ENCODE measurements at regions not wholly inside any gene's neighbourhood (a gene's known extent, or its start where the extent isn't known, plus 50 kb on each side); places are given as distances from the start of the nearest gene placed in this dataset.

DNA sequence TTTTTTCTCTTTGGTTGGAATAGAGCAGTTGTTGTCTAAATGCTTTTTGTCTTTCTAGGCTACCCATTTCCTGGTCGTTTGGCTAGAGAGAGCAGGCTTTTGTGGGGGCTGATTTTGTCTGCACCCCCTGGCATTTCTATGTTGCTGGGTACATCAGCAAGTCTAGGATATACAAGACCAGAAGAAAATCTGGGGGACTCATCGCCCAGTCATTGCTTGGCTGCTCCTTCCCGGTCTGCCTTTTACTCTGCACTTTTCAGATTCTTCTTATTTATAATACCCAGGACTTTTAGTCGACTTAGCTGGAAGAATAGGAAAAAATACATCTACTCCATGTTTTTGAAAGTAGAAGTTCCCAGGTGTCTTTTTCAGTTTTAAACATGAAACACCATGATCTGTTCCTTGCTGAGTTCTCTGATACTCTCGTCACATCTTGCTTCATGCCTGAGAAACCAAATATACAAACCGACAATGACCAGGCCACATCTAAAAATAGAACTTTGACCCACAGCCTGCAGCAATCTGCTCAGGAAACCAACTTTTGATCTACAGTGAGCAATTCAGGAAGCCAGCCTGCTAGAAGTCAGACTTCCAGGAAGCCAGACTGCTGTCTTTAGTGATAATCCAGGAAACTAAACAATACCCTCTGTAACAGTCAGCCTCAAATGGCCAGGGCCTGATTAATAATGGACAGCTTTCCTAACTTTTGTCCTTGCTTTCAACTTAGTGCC, 163.8 kb upstream of the MEX3C start (continued):
- TF ChIP-seq, protein P1, sequence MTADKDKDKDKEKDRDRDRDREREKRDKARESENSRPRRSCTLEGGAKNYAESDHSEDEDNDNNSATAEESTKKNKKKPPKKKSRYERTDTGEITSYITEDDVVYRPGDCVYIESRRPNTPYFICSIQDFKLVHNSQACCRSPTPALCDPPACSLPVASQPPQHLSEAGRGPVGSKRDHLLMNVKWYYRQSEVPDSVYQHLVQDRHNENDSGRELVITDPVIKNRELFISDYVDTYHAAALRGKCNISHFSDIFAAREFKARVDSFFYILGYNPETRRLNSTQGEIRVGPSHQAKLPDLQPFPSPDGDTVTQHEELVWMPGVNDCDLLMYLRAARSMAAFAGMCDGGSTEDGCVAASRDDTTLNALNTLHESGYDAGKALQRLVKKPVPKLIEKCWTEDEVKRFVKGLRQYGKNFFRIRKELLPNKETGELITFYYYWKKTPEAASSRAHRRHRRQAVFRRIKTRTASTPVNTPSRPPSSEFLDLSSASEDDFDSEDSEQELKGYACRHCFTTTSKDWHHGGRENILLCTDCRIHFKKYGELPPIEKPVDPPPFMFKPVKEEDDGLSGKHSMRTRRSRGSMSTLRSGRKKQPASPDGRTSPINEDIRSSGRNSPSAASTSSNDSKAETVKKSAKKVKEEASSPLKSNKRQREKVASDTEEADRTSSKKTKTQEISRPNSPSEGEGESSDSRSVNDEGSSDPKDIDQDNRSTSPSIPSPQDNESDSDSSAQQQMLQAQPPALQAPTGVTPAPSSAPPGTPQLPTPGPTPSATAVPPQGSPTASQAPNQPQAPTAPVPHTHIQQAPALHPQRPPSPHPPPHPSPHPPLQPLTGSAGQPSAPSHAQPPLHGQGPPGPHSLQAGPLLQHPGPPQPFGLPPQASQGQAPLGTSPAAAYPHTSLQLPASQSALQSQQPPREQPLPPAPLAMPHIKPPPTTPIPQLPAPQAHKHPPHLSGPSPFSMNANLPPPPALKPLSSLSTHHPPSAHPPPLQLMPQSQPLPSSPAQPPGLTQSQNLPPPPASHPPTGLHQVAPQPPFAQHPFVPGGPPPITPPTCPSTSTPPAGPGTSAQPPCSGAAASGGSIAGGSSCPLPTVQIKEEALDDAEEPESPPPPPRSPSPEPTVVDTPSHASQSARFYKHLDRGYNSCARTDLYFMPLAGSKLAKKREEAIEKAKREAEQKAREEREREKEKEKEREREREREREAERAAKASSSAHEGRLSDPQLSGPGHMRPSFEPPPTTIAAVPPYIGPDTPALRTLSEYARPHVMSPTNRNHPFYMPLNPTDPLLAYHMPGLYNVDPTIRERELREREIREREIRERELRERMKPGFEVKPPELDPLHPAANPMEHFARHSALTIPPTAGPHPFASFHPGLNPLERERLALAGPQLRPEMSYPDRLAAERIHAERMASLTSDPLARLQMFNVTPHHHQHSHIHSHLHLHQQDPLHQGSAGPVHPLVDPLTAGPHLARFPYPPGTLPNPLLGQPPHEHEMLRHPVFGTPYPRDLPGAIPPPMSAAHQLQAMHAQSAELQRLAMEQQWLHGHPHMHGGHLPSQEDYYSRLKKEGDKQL (CRISPR knock-in tag; IDR thresholded peaks at IDR 0.05; ENCODE audit: borderline replicate concordance): no peak
- TF ChIP-seq ARID1B (IDR thresholded peaks at IDR 0.05): peak; percentile 39
- peak; percentile 76; the same call in 1 of the 2 replicates for TF ChIP-seq MEF2A (IDR thresholded peaks at IDR 0.05; ENCODE audit: control insufficient read depth, low read depth, low read length)
- TF ChIP-seq ZNF699 (CRISPR knock-in tag; IDR thresholded peaks at IDR 0.05; ENCODE audit: insufficient replicate concordance): no peak
- TF ChIP-seq NCOR1 (IDR thresholded peaks at IDR 0.05): 0 out of 2 replicates have a peak, but pooled peaks have one; percentile 32
- peak; percentile 81 for TF ChIP-seq ETV1 (tag; conservative IDR thresholded peaks at IDR 0.05; ENCODE audit: low read depth)

Measured in K562 (cell line).